TTC549 (cell line): ENCODE measurements at regions not wholly inside any gene's neighbourhood (a gene's known extent, or its start where the extent isn't known, plus 50 kb on each side); places are given as distances from the start of the nearest gene placed in this dataset.

Experiments used
- FAIRE-seq: peaks from 2 replicates; lab custom pipeline; 2012; peaks lifted over from hg19 to GRCh38; lab: Jason Lieb, UNC

- FAIRE-seq = no peak
Observed at GRCh38 chr3:194995334-194995733, 275.6 kb downstream of the XXYLT1 start.

GRCh38 chr3:194995922-194996321, 275.0 kb downstream of the XXYLT1 start:
- FAIRE-seq = no peak

- FAIRE-seq = no peak
Observed at GRCh38 chr3:194996746-194997145, 274.2 kb downstream of the XXYLT1 start.

GRCh38 chr3:194998417-194998816, 272.5 kb downstream of the XXYLT1 start:
- FAIRE-seq = no peak

- FAIRE-seq = no peak
Observed at GRCh38 chr3:194998948-194999347, 272.0 kb downstream of the XXYLT1 start.

GRCh38 chr3:194999491-194999890, 271.5 kb downstream of the XXYLT1 start:
- FAIRE-seq = no peak

GRCh38 chr3:195001261-195001660, 269.7 kb downstream of the XXYLT1 start:
- no peak for FAIRE-seq

- FAIRE-seq = no peak
Observed at GRCh38 chr3:195001961-195002861, 268.7 kb downstream of the XXYLT1 start.

- FAIRE-seq = no peak
Observed at GRCh38 chr3:195003006-195003892, 267.7 kb downstream of the XXYLT1 start.

- no peak for FAIRE-seq
Observed at GRCh38 chr3:195003893-195004289, 267.1 kb downstream of the XXYLT1 start.

- FAIRE-seq = no peak
Observed at GRCh38 chr3:195004512-195005250, 266.3 kb downstream of the XXYLT1 start.

GRCh38 chr3:195005251-195005620, 265.7 kb downstream of the XXYLT1 start:
- no peak for FAIRE-seq

GRCh38 chr3:195005759-195006510, 265.0 kb downstream of the XXYLT1 start:
- FAIRE-seq = no peak

GRCh38 chr3:195007151-195007550, 263.8 kb downstream of the XXYLT1 start:
- no peak for FAIRE-seq

- no peak for FAIRE-seq
Observed at GRCh38 chr3:195007766-195008165, 263.2 kb downstream of the XXYLT1 start.

- FAIRE-seq = no peak
Observed at GRCh38 chr3:195008816-195009215, 262.1 kb downstream of the XXYLT1 start.

- no peak for FAIRE-seq
Observed at GRCh38 chr3:195009616-195010015, 261.3 kb downstream of the XXYLT1 start.

- FAIRE-seq = no peak
Observed at GRCh38 chr3:195010551-195011100, 260.3 kb downstream of the XXYLT1 start.

GRCh38 chr3:195011231-195011834, 259.6 kb downstream of the XXYLT1 start:
- no peak for FAIRE-seq

GRCh38 chr3:195012100-195012499, 258.9 kb downstream of the XXYLT1 start:
- FAIRE-seq = no peak

GRCh38 chr3:195012571-195012970, 258.4 kb downstream of the XXYLT1 start:
- no peak for FAIRE-seq
